Astrocyte of the hippocampus (primary cell): ENCODE measurements at regions not wholly inside any gene's neighbourhood (a gene's known extent, or its start where the extent isn't known, plus 50 kb on each side); places are given as distances from the start of the nearest gene placed in this dataset.
"Not testable (repeated sequence)": the region's sequence is repeated elsewhere in the genome, so short reads cannot be mapped to it uniquely, and the experiment has no call there.

Source experiments
- DNase-seq: peaks from one replicate; pipeline ENCODE4 v3.0.0; 2011; ENCODE audit warnings: low read depth, low spot score

GRCh38 chr5:25399878-25400480 lies 755.2 kb upstream of the CDH10 start:
- no peak for DNase-seq

- no peak for DNase-seq
Observed at GRCh38 chr5:25393957-25394356, 749.2 kb upstream of the CDH10 start.

GRCh38 chr5:25393256-25393655 lies 748.5 kb upstream of the CDH10 start:
- DNase-seq: peak; percentile 5

- no peak for DNase-seq
Observed at GRCh38 chr5:25387953-25388352, 743.2 kb upstream of the CDH10 start.

GRCh38 chr5:25362799-25363198 lies 718.0 kb upstream of the CDH10 start:
- no peak for DNase-seq

- no peak for DNase-seq
Observed at GRCh38 chr5:25358919-25359318, 714.1 kb upstream of the CDH10 start.

- DNase-seq: no peak
Observed at GRCh38 chr5:25357605-25358004, 712.8 kb upstream of the CDH10 start.

GRCh38 chr5:25349746-25350145 lies 705.0 kb upstream of the CDH10 start:
- DNase-seq: no peak

- no peak for DNase-seq
Observed at GRCh38 chr5:25345240-25345771, 700.5 kb upstream of the CDH10 start.

GRCh38 chr5:25339541-25339940 lies 694.8 kb upstream of the CDH10 start:
- DNase-seq: no peak

- DNase-seq: no peak
Observed at GRCh38 chr5:25334350-25334749, 689.6 kb upstream of the CDH10 start.

- DNase-seq: no peak
Observed at GRCh38 chr5:25330721-25331120, 685.9 kb upstream of the CDH10 start.

GRCh38 chr5:25327172-25327571 lies 682.4 kb upstream of the CDH10 start:
- DNase-seq: no peak

- DNase-seq: no peak
Observed at GRCh38 chr5:25301836-25302235, 657.1 kb upstream of the CDH10 start.

GRCh38 chr5:25295067-25295466 lies 650.3 kb upstream of the CDH10 start:
- DNase-seq: no peak

- not testable (repeated sequence) for DNase-seq
Observed at GRCh38 chr5:25289766-25290165, 645.0 kb upstream of the CDH10 start.

- peak; percentile 7 for DNase-seq
Observed at GRCh38 chr5:25286319-25286718, 641.5 kb upstream of the CDH10 start.

GRCh38 chr5:25285136-25285535 lies 640.4 kb upstream of the CDH10 start:
- no peak for DNase-seq

- DNase-seq: not testable (repeated sequence)
Observed at GRCh38 chr5:25263507-25263906, 618.7 kb upstream of the CDH10 start.

- DNase-seq: no peak
Observed at GRCh38 chr5:25262221-25262620, 617.4 kb upstream of the CDH10 start.

- DNase-seq: no peak
Observed at GRCh38 chr5:25255128-25255527, 610.4 kb upstream of the CDH10 start.

GRCh38 chr5:25241981-25242380 lies 597.2 kb upstream of the CDH10 start:
- DNase-seq: no peak

GRCh38 chr5:25238720-25239119 lies 593.9 kb upstream of the CDH10 start:
- DNase-seq: not testable (repeated sequence)
